Spleen (tissue), 11 donors: ENCODE measurements at regions not wholly inside any gene's neighbourhood (a gene's known extent, or its start where the extent isn't known, plus 50 kb on each side); places are given as distances from the start of the nearest gene placed in this dataset.
"Not testable (repeated sequence)": the region's sequence is repeated elsewhere in the genome, so short reads cannot be mapped to it uniquely, and the experiment has no call there.

Experiments used
- DNase-seq: peaks from one replicate; pipeline ENCODE4 v3.0.0-alpha.2; 2020
- H3K27ac ChIP-seq, 8 donors: fragments of 200-600 bp; sonication (generic) in 7 of 8; 1 replicate in 4 of 8; 2 replicates in 4 of 8; pipeline versions ENCODE4 v1.5.0 to v1.8.0; 2016 to 2021; ENCODE audit warnings: inconsistent platforms in 4 of 8, mild to moderate bottlenecking in 4 of 8, moderate library complexity in 1 of 8
- H3K27me3 ChIP-seq, 7 donors: fragments of 200-600 bp; sonication (generic) in 6 of 7; replicated peaks in 1 of 7; 1 replicate in 4 of 7; 2 replicates in 3 of 7; pipeline versions ENCODE4 v1.5.0 to v1.8.0; 2016 to 2021; ENCODE audit warnings: inconsistent platforms in 3 of 7, mild to moderate bottlenecking in 1 of 7
- H3K36me3 ChIP-seq, 6 donors: fragments of 200-600 bp; sonication (generic) in 5 of 6; 1 replicate in 4 of 6; 2 replicates in 2 of 6; pipeline versions ENCODE4 v1.5.0 to v1.8.0; 2016 to 2021; ENCODE audit warnings: inconsistent platforms in 2 of 6
- H3K4me1 ChIP-seq, 6 donors: fragments of 200-600 bp; sonication (generic) in 5 of 6; 1 replicate in 3 of 6; 2 replicates in 3 of 6; pipeline versions ENCODE4 v1.5.0 to v1.8.0; 2016 to 2021; ENCODE audit warnings: inconsistent platforms in 3 of 6
- H3K4me3 ChIP-seq, 8 donors: fragments of 200-600 bp; sonication (generic) in 7 of 8; 1 replicate in 4 of 8; 2 replicates in 4 of 8; pipeline versions ENCODE4 v1.5.0 to v1.8.0; 2016 to 2021; ENCODE audit warnings: inconsistent platforms in 4 of 8, mild to moderate bottlenecking in 4 of 8, moderate library complexity in 2 of 8
- H3K9me3 ChIP-seq, 8 donors: fragments of 200-600 bp; sonication (generic) in 7 of 8; 1 replicate in 4 of 8; 2 replicates in 4 of 8; pipeline versions ENCODE4 v1.5.0 to v1.8.0; 2016 to 2021; ENCODE audit warnings: inconsistent platforms in 4 of 8
- CTCF ChIP-seq, 11 experiments: fragments of 200-600 bp in 7 of 11; fragments of 450-650 bp in 4 of 11; sonication (generic) in 4 of 11; IDR thresholded peaks in 8 of 11; conservative IDR thresholded peaks in 3 of 11; 1 replicate in 7 of 11; 2 replicates in 4 of 11; pipeline versions ENCODE4 v1.4.0 to v1.8.0; 2016 to 2021; ENCODE audit warnings: antibody characterized with exemption in 11 of 11, inconsistent platforms in 4 of 11, mild to moderate bottlenecking in 1 of 11
- POLR2A ChIP-seq, 3 donors: fragments of 450-650 bp; IDR thresholded peaks; one replicate each; pipeline ENCODE4 v1.5.1; 2017; ENCODE audit warnings: antibody characterized with exemption in 3 of 3, mild to moderate bottlenecking in 1 of 3
- POLR2AphosphoS5 ChIP-seq, 3 donors: sonication (generic); formaldehyde crosslinking; IDR thresholded peaks; one replicate each; pipeline ENCODE4 v1.5.1; 2017; ENCODE audit warnings: antibody characterized with exemption in 3 of 3
- WGBS, 5 donors: extraction: QIAGEN DNeasy Blood & Tissue Kit in 3 of 5; methylation state at CpG; one replicate each; pipeline versions ENCODE4 v1.1.5 to v1.1.7; 2013 to 2018; 5-methylcytosine and 5-hydroxymethylcytosine counted together
- intact Hi-C: fragments of 100-400 bp; cut with DNase I; formaldehyde crosslinking; loops from one replicate; pipeline ENCODE4 v1.15.0; 2023; ENCODE audit warnings: low total_unique reads
- donor health status: healthy with polysubstance abuse.
- donor health status: DM: no; HTN: no; CAD: no; lungs with moderate emphysema.
- donor health status: DM: no; HTN: no; CAD: no.
- donor health status: Bipolar disorder and iron deficiency.
- donor health status: healthy.
- donor health status: DM: no; HTN: no; CAD: no.
- donor health status: DM: yes; HTN: yes; CAD: no.

DNA sequence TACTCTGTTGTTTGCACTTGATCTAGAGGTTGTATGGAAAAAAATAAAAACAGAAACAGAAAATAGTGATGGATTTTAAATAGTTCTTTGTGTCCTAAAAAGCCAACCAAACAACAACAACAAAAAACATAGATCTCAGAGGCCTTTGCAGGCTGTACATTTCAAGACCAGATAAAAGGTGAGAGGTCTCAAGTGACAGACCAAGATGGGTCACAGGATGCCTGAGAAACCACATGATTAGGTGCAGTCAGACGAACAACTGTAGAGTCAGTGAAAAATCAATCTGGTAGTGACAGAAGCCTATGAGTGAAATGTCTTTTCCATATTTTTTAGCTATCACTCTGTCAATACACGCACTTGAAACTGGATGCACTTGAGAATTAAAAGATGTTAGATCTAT lies 193.5 kb upstream of the SAMSN1 start:
- WGBS, 5 donors = 77 to 85% (median 82%) methylated on average over 2 of the region's 2 CpGs

DNA sequence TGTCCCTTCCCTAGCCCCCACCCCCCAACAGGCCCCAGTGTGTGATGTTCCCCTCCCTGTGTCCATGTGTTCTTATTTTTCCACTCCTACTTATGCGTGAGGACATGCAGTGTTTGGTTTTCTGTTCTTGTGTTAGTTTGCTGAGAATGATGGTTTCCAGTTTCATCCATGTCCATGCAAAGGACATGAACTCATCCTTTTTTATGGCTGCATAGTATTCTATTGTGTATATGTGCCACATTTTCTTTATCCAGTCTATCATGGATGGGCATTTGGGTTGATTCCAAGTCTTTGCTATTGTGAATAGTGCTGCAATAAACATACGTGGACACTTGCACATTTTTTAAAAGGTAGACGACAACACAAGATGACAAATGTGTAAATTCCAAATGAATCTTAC lies 192.5 kb upstream of the SAMSN1 start:
- 95 to 98% (median 96%) methylated on average over 3 of the region's 3 CpGs for WGBS, 5 donors
- not testable (repeated sequence) for DNase-seq, H3K27ac ChIP-seq, H3K27me3 ChIP-seq, H3K4me3 ChIP-seq, H3K9me3 ChIP-seq, H3K36me3 ChIP-seq
- H3K4me1 ChIP-seq = peaks cover 0 to 11% (median 9%) of the 10 kb centered on the region in 6 donors
- intact Hi-C loops = loop anchor here (2.0 kb wide), 1 partner anchor 298 kb away; no protein-coding TSS in a partner anchor

More for the DNA sequence above, 193.5 kb upstream of the SAMSN1 start:
- H3K9me3 ChIP-seq = no peaks in the 10 kb centered on the region
- peaks cover 0 to 11% (median 9%) of the 10 kb centered on the region in 6 donors for H3K4me1 ChIP-seq
- no peak overlapping the region for H3K4me3 ChIP-seq
- DNase-seq = no peak
- intact Hi-C loops = loop anchor here (2.0 kb wide), 1 partner anchor 299 kb away; no protein-coding TSS in a partner anchor
- no peak overlapping the region for H3K27ac ChIP-seq
- no peaks in the 10 kb centered on the region for H3K27me3 ChIP-seq
- H3K36me3 ChIP-seq = no peaks in the 10 kb centered on the region
- TF ChIP-seq POLR2AphosphoS5 (IDR thresholded peaks at IDR 0.05) (no peak), POLR2A (IDR thresholded peaks at IDR 0.05) (no peak), CTCF (IDR thresholded peaks at IDR 0.05 in 8 of 11, conservative IDR thresholded peaks at IDR 0.05 in 3 of 11) (no peak)

GRCh38 chr21:14737922-14738321 lies 191.8 kb upstream of the SAMSN1 start:
- no peaks in the 10 kb centered on the region for H3K36me3 ChIP-seq

GRCh38 chr21:14737284-14737691 lies 191.2 kb upstream of the SAMSN1 start:
- WGBS, 5 donors = 31 to 55% (median 48%) methylated on average over 2 of the region's 2 CpGs
- H3K36me3 ChIP-seq = no peaks in the 10 kb centered on the region
- intact Hi-C loops = no loop called here

More at GRCh38 chr21:14737922-14738321, 191.8 kb upstream of the SAMSN1 start:
- WGBS, 5 donors = 22 to 35% (median 31%) methylated on average over 6 of the region's 6 CpGs
- H3K27ac ChIP-seq = no peak overlapping the region
- intact Hi-C loops = loop anchor here (2.0 kb wide), 1 partner anchor 297 kb away; no protein-coding TSS in a partner anchor
- H3K9me3 ChIP-seq = no peaks in the 10 kb centered on the region
- H3K4me1 ChIP-seq = peaks cover 0 to 11% (median 9%) of the 10 kb centered on the region in 6 donors
- H3K27me3 ChIP-seq = no peaks in the 10 kb centered on the region
- H3K4me3 ChIP-seq = no peak overlapping the region
- no peak for DNase-seq
- no peak for TF ChIP-seq POLR2AphosphoS5 (IDR thresholded peaks at IDR 0.05)
- peak; percentile 43 to 81 (median 73) for TF ChIP-seq CTCF (IDR thresholded peaks at IDR 0.05 in 8 of 11, conservative IDR thresholded peaks at IDR 0.05 in 3 of 11)
- TF ChIP-seq POLR2A (IDR thresholded peaks at IDR 0.05) = no peak

DNA sequence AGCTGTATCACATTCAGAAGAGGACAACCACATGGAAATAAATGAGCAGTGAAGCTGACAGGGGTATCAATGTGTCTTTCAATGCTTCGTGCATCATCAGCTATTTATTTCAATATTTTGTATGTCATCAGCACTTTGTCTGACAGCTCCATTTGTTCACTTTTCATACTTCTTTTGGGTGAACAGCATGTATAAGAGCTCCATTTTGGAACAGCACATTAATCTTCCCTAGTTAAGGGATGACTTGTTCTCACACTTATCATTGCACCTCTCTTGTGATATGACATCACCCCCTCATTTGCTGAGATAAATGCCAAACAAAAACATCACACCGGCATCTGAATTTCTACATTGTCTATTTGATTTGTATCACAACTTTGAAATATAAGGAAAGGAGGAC lies 190.6 kb upstream of the SAMSN1 start:
- Histone ChIP-seq H3K4me3 (no peak overlapping the region), H3K27ac (no peak overlapping the region), H3K27me3 (no peaks in the 10 kb centered on the region), H3K4me1 (peaks cover 0 to 11% (median 9%) of the 10 kb centered on the region in 6 donors), H3K9me3 (no peaks in the 10 kb centered on the region), H3K36me3 (no peaks in the 10 kb centered on the region)
- 73 to 94% (median 89%) methylated on average over 2 of the region's 2 CpGs for WGBS, 5 donors
- TF ChIP-seq CTCF (IDR thresholded peaks at IDR 0.05 in 8 of 11, conservative IDR thresholded peaks at IDR 0.05 in 3 of 11) = no peak
- TF ChIP-seq POLR2A (IDR thresholded peaks at IDR 0.05) = no peak
- TF ChIP-seq POLR2AphosphoS5 (IDR thresholded peaks at IDR 0.05) = no peak
- DNase-seq = no peak
- intact Hi-C loops = no loop called here

More at GRCh38 chr21:14737284-14737691, 191.2 kb upstream of the SAMSN1 start:
- Histone ChIP-seq H3K27me3 (no peaks in the 10 kb centered on the region), H3K4me3 (no peak overlapping the region), H3K9me3 (no peaks in the 10 kb centered on the region), H3K27ac (no peak overlapping the region), H3K4me1 (peaks cover 0 to 11% (median 9%) of the 10 kb centered on the region in 6 donors)
- TF ChIP-seq POLR2AphosphoS5 (IDR thresholded peaks at IDR 0.05) = no peak
- DNase-seq = no peak
